ENCODE measurements at regions not wholly inside any gene's neighbourhood (a gene's known extent, or its start where the extent isn't known, plus 50 kb on each side); places are given as distances from the start of the nearest gene placed in this dataset.

DNA sequence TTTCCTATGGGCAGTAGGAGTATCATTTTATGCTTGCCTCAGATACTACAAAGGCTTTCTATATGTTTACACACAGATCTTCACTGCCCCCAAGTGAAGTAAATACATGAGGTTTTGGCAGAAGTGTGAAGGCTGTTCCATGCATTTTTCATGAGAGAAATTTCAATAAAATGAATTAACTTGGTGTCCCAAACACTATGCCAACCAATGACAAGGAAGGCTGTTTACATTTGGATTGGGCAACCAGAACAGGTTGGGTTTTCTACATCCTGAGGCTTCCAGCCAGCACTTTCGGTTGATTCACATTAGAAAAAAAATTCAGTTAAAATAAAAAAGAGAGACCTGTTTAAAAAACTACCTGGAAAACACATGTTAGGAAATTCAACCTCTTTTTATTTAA lies 625.4 kb downstream of the KCNJ2 start:
- no peaks in the 10 kb centered on the region for H3K27me3 ChIP-seq
- H3K9me3 ChIP-seq = no peaks in the 10 kb centered on the region
- no peaks in the 10 kb centered on the region for H3K4me1 ChIP-seq
- no peaks in the 10 kb centered on the region for H3K36me3 ChIP-seq
- H3K27ac ChIP-seq = no peak overlapping the region
- DNase-seq = no peak
- TF ChIP-seq, protein P1, sequence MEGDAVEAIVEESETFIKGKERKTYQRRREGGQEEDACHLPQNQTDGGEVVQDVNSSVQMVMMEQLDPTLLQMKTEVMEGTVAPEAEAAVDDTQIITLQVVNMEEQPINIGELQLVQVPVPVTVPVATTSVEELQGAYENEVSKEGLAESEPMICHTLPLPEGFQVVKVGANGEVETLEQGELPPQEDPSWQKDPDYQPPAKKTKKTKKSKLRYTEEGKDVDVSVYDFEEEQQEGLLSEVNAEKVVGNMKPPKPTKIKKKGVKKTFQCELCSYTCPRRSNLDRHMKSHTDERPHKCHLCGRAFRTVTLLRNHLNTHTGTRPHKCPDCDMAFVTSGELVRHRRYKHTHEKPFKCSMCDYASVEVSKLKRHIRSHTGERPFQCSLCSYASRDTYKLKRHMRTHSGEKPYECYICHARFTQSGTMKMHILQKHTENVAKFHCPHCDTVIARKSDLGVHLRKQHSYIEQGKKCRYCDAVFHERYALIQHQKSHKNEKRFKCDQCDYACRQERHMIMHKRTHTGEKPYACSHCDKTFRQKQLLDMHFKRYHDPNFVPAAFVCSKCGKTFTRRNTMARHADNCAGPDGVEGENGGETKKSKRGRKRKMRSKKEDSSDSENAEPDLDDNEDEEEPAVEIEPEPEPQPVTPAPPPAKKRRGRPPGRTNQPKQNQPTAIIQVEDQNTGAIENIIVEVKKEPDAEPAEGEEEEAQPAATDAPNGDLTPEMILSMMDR (IDR thresholded peaks at IDR 0.05) = no peak
- no peak for TF ChIP-seq POLR2A (IDR thresholded peaks at IDR 0.05)
- no peak overlapping the region for H3K4me3 ChIP-seq

DNA sequence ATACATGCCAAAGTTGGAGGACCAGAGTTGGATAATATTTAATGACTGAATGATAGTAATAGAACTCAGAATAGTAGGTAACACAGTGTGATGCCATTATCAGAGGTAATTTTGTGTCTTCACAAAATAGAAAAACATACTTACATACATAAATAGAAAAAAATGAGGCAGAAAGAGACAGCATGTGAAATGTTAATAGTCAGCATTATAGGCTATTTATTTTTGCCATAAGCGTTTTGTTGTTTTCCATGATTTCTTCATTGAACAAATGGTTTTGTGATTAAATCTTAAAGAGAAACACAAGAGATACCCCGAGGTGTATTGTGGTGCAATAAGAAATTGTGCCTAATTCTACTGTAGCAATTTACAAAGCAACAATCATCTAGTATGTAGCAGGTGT lies 626.3 kb downstream of the KCNJ2 start:
- Histone ChIP-seq H3K36me3 (no peaks in the 10 kb centered on the region), H3K9me3 (no peaks in the 10 kb centered on the region), H3K27ac (no peak overlapping the region), H3K4me3 (no peak overlapping the region), H3K27me3 (no peaks in the 10 kb centered on the region), H3K4me1 (no peaks in the 10 kb centered on the region)
- TF ChIP-seq, protein P1 (IDR thresholded peaks at IDR 0.05) = no peak
- TF ChIP-seq POLR2A (IDR thresholded peaks at IDR 0.05) = no peak
- DNase-seq = no peak

DNA sequence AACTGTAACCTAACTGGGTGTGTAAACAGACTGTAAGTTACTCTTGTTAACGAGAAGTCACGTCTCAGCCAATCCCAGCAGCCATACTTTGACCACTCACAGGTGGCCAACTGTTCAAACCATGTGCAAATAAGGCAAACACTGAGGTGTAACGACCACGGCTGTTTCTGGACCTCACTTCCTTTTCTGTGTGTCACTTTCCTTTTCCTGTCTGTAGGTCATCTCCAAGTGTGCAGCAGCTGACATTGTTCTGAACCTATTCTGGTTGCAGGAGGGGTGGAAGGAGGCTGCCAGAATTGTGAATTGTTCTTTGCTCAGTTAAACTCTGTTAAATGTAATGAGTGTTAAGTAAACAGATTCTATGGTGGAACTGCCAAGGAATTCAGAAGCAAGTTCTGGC lies 627.4 kb downstream of the KCNJ2 start:
- Histone ChIP-seq H3K4me1 (no peaks in the 10 kb centered on the region), H3K36me3 (no peaks in the 10 kb centered on the region), H3K27ac (no peak overlapping the region), H3K4me3 (no peak overlapping the region), H3K27me3 (no peaks in the 10 kb centered on the region), H3K9me3 (no peaks in the 10 kb centered on the region)
- no peak for DNase-seq
- TF ChIP-seq POLR2A (IDR thresholded peaks at IDR 0.05) = no peak
- TF ChIP-seq, protein P1 (IDR thresholded peaks at IDR 0.05) = no peak

DNA sequence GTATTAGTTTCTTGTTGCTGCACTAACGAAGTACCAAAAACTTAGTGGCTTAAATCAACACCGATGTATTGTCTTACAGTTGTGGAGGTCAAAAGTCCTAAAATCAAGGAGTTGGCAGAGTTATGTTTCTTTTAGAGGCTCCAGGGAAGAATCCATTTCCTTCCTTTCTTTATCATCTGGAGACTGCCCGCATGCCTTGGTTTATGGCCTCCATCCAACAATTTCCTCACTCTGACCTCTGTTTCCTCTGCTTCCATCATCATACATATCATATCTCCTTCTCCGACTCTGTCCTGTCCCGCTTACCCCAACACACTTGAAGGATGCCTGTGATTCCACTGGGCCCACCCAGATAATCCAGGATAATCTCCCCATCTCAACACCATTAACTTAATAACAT lies 627.8 kb downstream of the KCNJ2 start:
- TF ChIP-seq POLR2A (IDR thresholded peaks at IDR 0.05) = no peak
- TF ChIP-seq, protein P1 (IDR thresholded peaks at IDR 0.05) = no peak
- DNase-seq = no peak
- Histone ChIP-seq H3K36me3 (no peaks in the 10 kb centered on the region), H3K9me3 (no peaks in the 10 kb centered on the region), H3K27ac (no peak overlapping the region), H3K4me1 (no peaks in the 10 kb centered on the region), H3K4me3 (no peak overlapping the region), H3K27me3 (no peaks in the 10 kb centered on the region)

DNA sequence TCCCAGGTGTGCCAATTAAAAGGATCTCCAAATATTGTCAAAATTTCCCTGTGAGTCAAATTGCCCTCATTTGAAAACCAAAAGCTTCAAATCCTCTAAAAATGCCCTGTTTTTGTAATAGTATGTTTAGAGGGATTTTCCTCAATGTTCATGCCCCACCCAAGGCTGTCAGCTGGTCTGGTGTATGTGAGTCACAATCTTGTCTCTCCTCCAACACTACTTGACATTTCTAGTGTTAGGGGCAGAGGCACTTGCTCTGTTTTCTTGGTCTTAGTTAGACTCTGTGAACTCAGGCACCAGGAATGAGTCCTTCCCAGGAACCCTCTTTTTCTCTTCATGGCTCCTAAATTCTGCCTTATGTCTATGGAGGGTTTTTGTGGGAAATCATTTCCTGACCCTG lies 634.8 kb downstream of the KCNJ2 start:
- Histone ChIP-seq H3K27me3 (no peaks in the 10 kb centered on the region), H3K36me3 (no peaks in the 10 kb centered on the region), H3K27ac (no peak overlapping the region), H3K9me3 (no peaks in the 10 kb centered on the region), H3K4me1 (no peaks in the 10 kb centered on the region), H3K4me3 (no peak overlapping the region)
- TF ChIP-seq, protein P1 (IDR thresholded peaks at IDR 0.05) = no peak
- no peak for TF ChIP-seq POLR2A (IDR thresholded peaks at IDR 0.05)
- no peak for DNase-seq

DNA sequence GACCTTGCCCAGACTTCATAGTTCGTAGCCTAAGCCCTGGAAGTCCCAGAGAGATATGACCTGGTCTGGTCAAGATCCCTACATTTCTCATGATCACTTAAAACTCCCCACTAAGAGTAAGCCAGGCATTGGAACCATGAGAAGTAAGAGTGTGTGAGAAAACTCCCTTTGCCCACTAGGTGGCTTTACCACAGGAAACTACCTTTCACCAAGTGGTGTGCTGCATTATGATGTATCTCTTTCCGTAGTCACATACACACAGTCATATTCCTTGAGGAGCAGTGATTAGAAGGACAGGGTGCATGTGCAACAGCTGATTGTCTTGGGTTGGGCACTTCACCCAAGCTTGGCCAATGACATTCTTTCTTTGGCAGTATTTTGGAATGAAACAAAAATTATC lies 639.3 kb downstream of the KCNJ2 start:
- Histone ChIP-seq H3K4me1 (no peaks in the 10 kb centered on the region), H3K27me3 (no peaks in the 10 kb centered on the region), H3K9me3 (no peaks in the 10 kb centered on the region), H3K27ac (no peak overlapping the region), H3K36me3 (no peaks in the 10 kb centered on the region), H3K4me3 (no peak overlapping the region)
- DNase-seq = no peak
- TF ChIP-seq, protein P1 (IDR thresholded peaks at IDR 0.05) = peak in 4 of 6 experiments; percentile 8 to 42 (median 36)
- no peak for TF ChIP-seq POLR2A (IDR thresholded peaks at IDR 0.05)

All from Peyer's patch (tissue), 4 donors.